PC-9 (cell line): ENCODE measurements at regions not wholly inside any gene's neighbourhood (a gene's known extent, or its start where the extent isn't known, plus 50 kb on each side); places are given as distances from the start of the nearest gene placed in this dataset.

Experiments used
- CTCF ChIP-seq: fragments of 200-600 bp; sonication (generic); conservative IDR thresholded peaks from 2 replicates; pipeline ENCODE4 v1.6.1; 2017; ENCODE audit warnings: mixed run types, antibody characterized with exemption, mild to moderate bottlenecking, moderate library complexity
- EZH2 ChIP-seq: fragments of 200-600 bp; sonication (generic); IDR thresholded peaks from 2 replicates; pipeline ENCODE4 v1.8.0; 2017; ENCODE audit warnings: antibody characterized with exemption, low read depth

- no peak for TF ChIP-seq CTCF
- TF ChIP-seq EZH2, result no peak
These were observed 67.9 kb upstream of the UNC13C start for GRCh38 chr15:53910236-53910849.
